ENCODE measurements at regions not wholly inside any gene's neighbourhood (a gene's known extent, or its start where the extent isn't known, plus 50 kb on each side); places are given as distances from the start of the nearest gene placed in this dataset.

DNA sequence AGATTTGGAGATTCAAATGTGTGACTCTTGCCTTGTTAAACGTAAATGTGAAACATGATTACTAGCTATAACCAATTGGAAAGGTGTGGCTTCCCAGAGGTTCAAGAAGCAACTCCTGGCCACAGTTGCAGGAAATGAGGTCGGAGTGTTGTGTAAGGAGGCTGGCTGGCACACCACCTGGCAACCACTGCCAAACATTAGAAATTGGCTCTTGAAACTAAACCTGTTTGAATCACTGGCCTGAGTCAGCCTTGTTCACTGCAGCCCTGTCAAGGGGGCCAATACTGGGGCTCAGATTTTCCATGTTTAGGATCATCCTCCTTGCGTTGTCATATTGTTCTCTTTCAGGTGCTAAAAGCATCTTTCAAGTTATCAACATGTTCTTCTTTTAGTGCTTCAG is 206.3 kb downstream of the ARL6IP6 start:
- no peak for DNase-seq
- H3K36me3 ChIP-seq: no peaks in the 10 kb centered on the region
- H3K4me3 ChIP-seq: no peak overlapping the region
- H3K4me1 ChIP-seq: no peaks in the 10 kb centered on the region
- TF ChIP-seq CTCF (IDR thresholded peaks at IDR 0.05): no peak
- intact Hi-C loops (cut with DNase I; ENCODE audit: low total_unique reads): no loop called here
- H3K27ac ChIP-seq: no peak overlapping the region
- H3K27me3 ChIP-seq: no peaks in the 10 kb centered on the region
- no peaks in the 10 kb centered on the region for H3K9me3 ChIP-seq

GRCh38 chr2:152924219-152924618 is 205.8 kb downstream of the ARL6IP6 start:
- Histone ChIP-seq H3K27ac (no peak overlapping the region), H3K9me3 (no peaks in the 10 kb centered on the region), H3K36me3 (no peaks in the 10 kb centered on the region), H3K4me1 (no peaks in the 10 kb centered on the region), H3K4me3 (no peak overlapping the region), H3K27me3 (no peaks in the 10 kb centered on the region)
- no peak for TF ChIP-seq CTCF (IDR thresholded peaks at IDR 0.05)
- DNase-seq: no peak
- intact Hi-C loops (cut with DNase I; ENCODE audit: low total_unique reads): no loop called here

DNA sequence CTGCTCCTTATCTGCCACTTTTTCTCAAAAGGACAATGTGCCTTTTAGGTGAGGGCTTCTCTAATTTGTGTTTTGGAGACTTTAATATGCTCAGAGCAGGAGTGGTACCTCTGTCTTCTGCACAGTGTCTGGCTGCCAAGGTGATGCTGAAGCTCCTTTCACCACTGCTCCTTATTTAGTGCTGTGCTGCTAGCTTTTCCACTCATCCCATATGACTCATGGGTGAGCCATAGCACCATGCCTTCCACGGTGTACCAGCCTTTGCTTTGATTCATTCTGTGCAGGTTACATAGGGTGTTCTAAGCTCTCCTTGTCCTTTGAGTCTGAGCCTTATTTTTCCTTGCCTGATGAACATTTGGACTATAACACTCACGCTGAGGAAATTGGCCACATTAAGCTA is 202.4 kb downstream of the ARL6IP6 start:
- no peaks in the 10 kb centered on the region for H3K27me3 ChIP-seq
- no peak for TF ChIP-seq CTCF (IDR thresholded peaks at IDR 0.05)
- no peak overlapping the region for H3K4me3 ChIP-seq
- no peaks in the 10 kb centered on the region for H3K4me1 ChIP-seq
- intact Hi-C loops (cut with DNase I; ENCODE audit: low total_unique reads): no loop called here
- DNase-seq: no peak
- no peak overlapping the region for H3K27ac ChIP-seq
- no peaks in the 10 kb centered on the region for H3K36me3 ChIP-seq
- H3K9me3 ChIP-seq: no peaks in the 10 kb centered on the region

- Histone ChIP-seq H3K27me3 (no peaks in the 10 kb centered on the region), H3K36me3 (no peaks in the 10 kb centered on the region), H3K4me1 (no peaks in the 10 kb centered on the region), H3K4me3 (no peak overlapping the region), H3K27ac (no peak overlapping the region), H3K9me3 (no peaks in the 10 kb centered on the region)
- no peak for TF ChIP-seq CTCF (IDR thresholded peaks at IDR 0.05)
- intact Hi-C loops (cut with DNase I; ENCODE audit: low total_unique reads): no loop called here
- no peak for DNase-seq
Observed at GRCh38 chr2:152910970-152911369, 192.6 kb downstream of the ARL6IP6 start.

DNA sequence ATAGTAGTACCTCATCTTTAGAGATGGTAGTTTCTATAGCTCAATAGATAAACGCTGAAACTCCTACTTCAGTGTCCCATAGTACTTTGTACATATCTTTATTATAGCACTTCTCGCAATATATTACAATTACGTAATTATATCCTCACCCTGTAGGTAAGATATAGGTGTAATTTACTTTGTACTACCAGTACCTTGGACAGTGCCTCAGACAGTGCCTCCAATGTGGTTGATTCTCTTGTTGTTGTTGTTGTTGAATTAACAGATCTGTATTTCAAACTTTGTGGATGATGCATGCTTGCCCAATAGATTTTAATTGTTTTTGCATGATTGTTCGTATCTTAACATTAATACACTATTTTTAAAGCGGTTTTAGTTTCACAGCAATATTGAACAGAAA is 188.6 kb downstream of the ARL6IP6 start:
- intact Hi-C loops (cut with DNase I; ENCODE audit: low total_unique reads): no loop called here
- no peaks in the 10 kb centered on the region for H3K9me3 ChIP-seq
- no peak for DNase-seq

More for the DNA sequence above, 188.6 kb downstream of the ARL6IP6 start:
- TF ChIP-seq CTCF (IDR thresholded peaks at IDR 0.05): no peak
- no peaks in the 10 kb centered on the region for H3K36me3 ChIP-seq
- H3K4me3 ChIP-seq: no peak overlapping the region
- H3K4me1 ChIP-seq: no peaks in the 10 kb centered on the region
- H3K27ac ChIP-seq: no peak overlapping the region
- no peaks in the 10 kb centered on the region for H3K27me3 ChIP-seq
